ENCODE measurements at regions not wholly inside any gene's neighbourhood (a gene's known extent, or its start where the extent isn't known, plus 50 kb on each side); places are given as distances from the start of the nearest gene placed in this dataset.

DNA sequence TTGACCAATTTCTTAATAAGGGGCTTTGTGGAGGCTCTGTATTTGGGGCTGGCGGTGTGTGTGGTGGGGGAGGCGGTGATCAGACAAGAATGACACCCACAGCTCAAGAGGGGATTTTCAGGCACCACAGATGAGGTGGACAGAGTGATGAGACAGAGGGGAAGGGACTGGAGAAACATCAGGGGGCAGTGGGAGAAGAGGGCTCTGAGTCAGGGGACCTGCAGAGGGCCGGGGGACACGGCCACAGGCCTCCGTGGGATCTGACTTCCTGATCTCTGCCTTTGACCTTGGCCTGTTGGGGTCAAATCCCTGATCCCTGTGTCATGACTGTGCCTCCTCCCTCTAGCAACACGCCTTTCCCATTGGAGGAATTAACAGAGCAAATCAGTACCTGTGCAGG, 197.7 kb downstream of the C9orf50 start:
- Histone ChIP-seq H4K20me1 (ENCODE audit: control insufficient read depth, extremely low read depth, insufficient read depth, low read length) (no peaks in the 10 kb centered on the region), H3K4me2 (ENCODE audit: extremely low read depth, insufficient read depth, low read length) (no peak overlapping the region), H3K4me1 (ENCODE audit: control insufficient read depth, extremely low read depth, insufficient read depth, low read length) (no peaks in the 10 kb centered on the region), H3K9me3 (ENCODE audit: control insufficient read depth, insufficient read depth, low read depth, low read length) (no peaks in the 10 kb centered on the region), H3K27me3 (ENCODE audit: control insufficient read depth, insufficient read depth, low read length) (peaks cover 2% of the 10 kb centered on the region), H3K36me3 (ENCODE audit: control insufficient read depth, insufficient read depth, low read length) (no peaks in the 10 kb centered on the region), H3K27ac (ENCODE audit: insufficient read depth, low read length) (no peak overlapping the region), H3K4me3 (replicated peaks in 1 of 4; ENCODE audit: control extremely low read depth in 1 of 4, insufficient read depth in 1 of 4, low read depth in 3 of 4, low read length in 4 of 4) (no peak overlapping the region), H3K79me2 (ENCODE audit: control insufficient read depth, insufficient read depth, low read length) (no peaks in the 10 kb centered on the region), H3K9ac (ENCODE audit: insufficient read depth, low read length) (no peak overlapping the region), H2AFZ (ENCODE audit: low read length) (no peak overlapping the region)
- no peak for TF ChIP-seq EZH2 (IDR thresholded peaks at IDR 0.05; ENCODE audit: low read length, missing control alignments)
- TF ChIP-seq, protein P1, sequence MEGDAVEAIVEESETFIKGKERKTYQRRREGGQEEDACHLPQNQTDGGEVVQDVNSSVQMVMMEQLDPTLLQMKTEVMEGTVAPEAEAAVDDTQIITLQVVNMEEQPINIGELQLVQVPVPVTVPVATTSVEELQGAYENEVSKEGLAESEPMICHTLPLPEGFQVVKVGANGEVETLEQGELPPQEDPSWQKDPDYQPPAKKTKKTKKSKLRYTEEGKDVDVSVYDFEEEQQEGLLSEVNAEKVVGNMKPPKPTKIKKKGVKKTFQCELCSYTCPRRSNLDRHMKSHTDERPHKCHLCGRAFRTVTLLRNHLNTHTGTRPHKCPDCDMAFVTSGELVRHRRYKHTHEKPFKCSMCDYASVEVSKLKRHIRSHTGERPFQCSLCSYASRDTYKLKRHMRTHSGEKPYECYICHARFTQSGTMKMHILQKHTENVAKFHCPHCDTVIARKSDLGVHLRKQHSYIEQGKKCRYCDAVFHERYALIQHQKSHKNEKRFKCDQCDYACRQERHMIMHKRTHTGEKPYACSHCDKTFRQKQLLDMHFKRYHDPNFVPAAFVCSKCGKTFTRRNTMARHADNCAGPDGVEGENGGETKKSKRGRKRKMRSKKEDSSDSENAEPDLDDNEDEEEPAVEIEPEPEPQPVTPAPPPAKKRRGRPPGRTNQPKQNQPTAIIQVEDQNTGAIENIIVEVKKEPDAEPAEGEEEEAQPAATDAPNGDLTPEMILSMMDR (conservative IDR thresholded peaks at IDR 0.05 in 1 of 2, IDR thresholded peaks at IDR 0.05 in 1 of 2; ENCODE audit: low read depth in 1 of 2, low read length in 2 of 2), result no peak
- no peak for DNase-seq (ENCODE audit: low read depth in 2 of 2)

DNA sequence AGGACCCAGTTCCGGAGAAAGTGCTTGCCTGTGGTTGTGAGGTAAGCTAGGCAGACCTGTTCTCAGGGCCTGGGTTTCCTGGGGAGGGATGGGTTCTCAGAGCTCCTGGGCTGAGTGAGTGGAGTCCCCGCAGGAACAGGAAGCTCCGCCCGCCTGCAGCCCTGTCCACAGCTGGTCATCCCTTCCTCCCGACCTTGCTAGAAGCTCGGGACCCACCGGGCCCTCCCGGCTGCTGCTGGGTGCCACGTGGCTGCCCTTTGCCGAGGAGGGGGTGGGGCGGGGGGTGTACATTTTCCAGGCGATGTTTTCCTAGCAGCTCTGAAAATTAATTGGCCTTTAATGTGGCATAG, 198.1 kb downstream of the C9orf50 start:
- H3K27me3 ChIP-seq (ENCODE audit: control insufficient read depth, insufficient read depth, low read length), result peaks cover 2% of the 10 kb centered on the region
- H3K9ac ChIP-seq (ENCODE audit: insufficient read depth, low read length), result no peak overlapping the region
- H3K27ac ChIP-seq (ENCODE audit: insufficient read depth, low read length), result no peak overlapping the region
- TF ChIP-seq, protein P1 (conservative IDR thresholded peaks at IDR 0.05 in 1 of 2, IDR thresholded peaks at IDR 0.05 in 1 of 2; ENCODE audit: low read depth in 1 of 2, low read length in 2 of 2), result no peak
- TF ChIP-seq EZH2 (IDR thresholded peaks at IDR 0.05; ENCODE audit: low read length, missing control alignments), result no peak
- no peaks in the 10 kb centered on the region for H4K20me1 ChIP-seq (ENCODE audit: control insufficient read depth, extremely low read depth, insufficient read depth, low read length)
- H3K4me2 ChIP-seq (ENCODE audit: extremely low read depth, insufficient read depth, low read length), result no peak overlapping the region
- peak; percentile 21 for DNase-seq (ENCODE audit: low read depth in 2 of 2)
- H2AFZ ChIP-seq (ENCODE audit: low read length), result peak overlapping the region; percentile 12
- H3K4me3 ChIP-seq (replicated peaks in 1 of 4; ENCODE audit: control extremely low read depth in 1 of 4, insufficient read depth in 1 of 4, low read depth in 3 of 4, low read length in 4 of 4), result no peak overlapping the region
- no peaks in the 10 kb centered on the region for H3K36me3 ChIP-seq (ENCODE audit: control insufficient read depth, insufficient read depth, low read length)
- no peaks in the 10 kb centered on the region for H3K9me3 ChIP-seq (ENCODE audit: control insufficient read depth, insufficient read depth, low read depth, low read length)
- no peaks in the 10 kb centered on the region for H3K79me2 ChIP-seq (ENCODE audit: control insufficient read depth, insufficient read depth, low read length)
- no peaks in the 10 kb centered on the region for H3K4me1 ChIP-seq (ENCODE audit: control insufficient read depth, extremely low read depth, insufficient read depth, low read length)

DNA sequence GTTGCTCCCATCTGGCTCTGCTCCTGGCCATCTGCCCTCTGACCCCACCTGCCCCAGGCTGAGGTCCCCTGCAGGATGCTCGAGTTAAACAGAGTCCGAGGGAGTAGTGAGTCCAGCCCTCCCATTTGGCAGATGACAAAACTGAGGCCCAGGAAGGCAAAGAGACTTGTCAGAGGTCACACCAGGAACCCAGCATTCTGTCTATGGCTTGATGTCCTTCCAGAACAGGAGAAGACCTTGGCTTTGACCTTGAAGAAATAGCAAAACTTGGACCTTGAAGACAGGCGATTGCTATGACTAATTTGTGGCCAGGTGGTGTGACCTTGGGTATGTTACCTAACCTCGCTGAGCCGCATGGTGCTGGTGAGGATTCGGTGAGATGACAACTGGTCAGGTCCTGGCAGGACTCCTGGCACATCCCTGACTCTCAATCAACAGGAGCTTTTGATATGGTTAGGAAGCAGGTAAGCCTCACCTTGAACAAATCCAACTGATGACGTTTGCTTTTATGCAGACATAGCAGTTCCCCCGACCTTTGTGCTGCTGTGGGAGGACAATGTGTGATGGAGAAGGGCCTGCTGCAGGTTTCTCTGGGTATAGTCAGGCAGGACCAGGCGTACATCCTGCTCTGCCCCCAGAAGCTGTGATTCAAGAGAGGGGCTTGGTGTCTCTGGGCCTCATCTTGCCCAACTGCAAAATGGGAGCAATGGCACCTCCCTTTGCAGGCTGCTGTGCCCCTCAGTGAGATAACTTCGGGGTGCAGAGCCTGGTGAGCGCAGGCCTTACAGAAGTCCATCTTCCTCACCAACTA, 198.7 kb downstream of the C9orf50 start:
- Histone ChIP-seq H2AFZ (ENCODE audit: low read length) (peak overlapping the region; percentile 12), H3K9me3 (ENCODE audit: control insufficient read depth, insufficient read depth, low read depth, low read length) (no peaks in the 10 kb centered on the region), H3K36me3 (ENCODE audit: control insufficient read depth, insufficient read depth, low read length) (no peaks in the 10 kb centered on the region), H3K9ac (ENCODE audit: insufficient read depth, low read length) (no peak overlapping the region), H3K27ac (ENCODE audit: insufficient read depth, low read length) (no peak overlapping the region), H4K20me1 (ENCODE audit: control insufficient read depth, extremely low read depth, insufficient read depth, low read length) (no peaks in the 10 kb centered on the region), H3K4me2 (ENCODE audit: extremely low read depth, insufficient read depth, low read length) (no peak overlapping the region), H3K79me2 (ENCODE audit: control insufficient read depth, insufficient read depth, low read length) (no peaks in the 10 kb centered on the region), H3K4me1 (ENCODE audit: control insufficient read depth, extremely low read depth, insufficient read depth, low read length) (no peaks in the 10 kb centered on the region), H3K27me3 (ENCODE audit: control insufficient read depth, insufficient read depth, low read length) (peaks cover 2% of the 10 kb centered on the region), H3K4me3 (replicated peaks in 1 of 4; ENCODE audit: control extremely low read depth in 1 of 4, insufficient read depth in 1 of 4, low read depth in 3 of 4, low read length in 4 of 4) (no peak overlapping the region)
- DNase-seq (ENCODE audit: low read depth in 2 of 2), result no peak
- TF ChIP-seq EZH2 (IDR thresholded peaks at IDR 0.05; ENCODE audit: low read length, missing control alignments), result no peak
- TF ChIP-seq, protein P1 (conservative IDR thresholded peaks at IDR 0.05 in 1 of 2, IDR thresholded peaks at IDR 0.05 in 1 of 2; ENCODE audit: low read depth in 1 of 2, low read length in 2 of 2), result no peak

Data from fibroblast of lung (primary cell).